ENCODE measurements at regions not wholly inside any gene's neighbourhood (a gene's known extent, or its start where the extent isn't known, plus 50 kb on each side); places are given as distances from the start of the nearest gene placed in this dataset.

DNA sequence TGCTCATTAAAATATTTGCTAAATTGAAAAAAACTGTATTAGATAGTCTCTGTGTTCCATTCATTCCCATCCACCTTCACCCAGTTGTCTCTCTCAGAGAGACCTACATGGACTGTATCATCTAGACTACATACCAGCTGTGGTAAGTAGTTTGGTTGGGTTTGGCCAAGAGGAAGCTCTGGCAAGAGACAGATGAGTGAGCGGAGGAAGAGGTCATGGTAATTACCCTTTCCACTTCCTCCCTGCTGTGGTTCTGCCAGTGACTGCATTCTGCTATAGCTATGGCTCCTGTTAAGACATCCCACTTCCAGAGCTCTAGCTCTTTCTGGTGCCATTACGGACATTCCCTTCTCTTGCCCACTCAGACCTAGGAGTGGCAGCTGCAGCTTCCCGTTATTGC lies 239.0 kb upstream of the MID1 start:
- intact Hi-C loops (cut with micrococcal nuclease) = no loop called here
- ATAC-seq (no peak), DNase-seq (no peak)

- intact Hi-C loops (cut with micrococcal nuclease) = no loop called here
- ATAC-seq = no peak
- DNase-seq = no peak
Observed at GRCh38 chrX:10875995-10876394, 235.1 kb upstream of the HCCS start.

GRCh38 chrX:10882484-10882883 lies 228.6 kb upstream of the HCCS start:
- intact Hi-C loops (cut with micrococcal nuclease) = no loop called here
- DNase-seq (no peak), ATAC-seq (no peak)

DNA sequence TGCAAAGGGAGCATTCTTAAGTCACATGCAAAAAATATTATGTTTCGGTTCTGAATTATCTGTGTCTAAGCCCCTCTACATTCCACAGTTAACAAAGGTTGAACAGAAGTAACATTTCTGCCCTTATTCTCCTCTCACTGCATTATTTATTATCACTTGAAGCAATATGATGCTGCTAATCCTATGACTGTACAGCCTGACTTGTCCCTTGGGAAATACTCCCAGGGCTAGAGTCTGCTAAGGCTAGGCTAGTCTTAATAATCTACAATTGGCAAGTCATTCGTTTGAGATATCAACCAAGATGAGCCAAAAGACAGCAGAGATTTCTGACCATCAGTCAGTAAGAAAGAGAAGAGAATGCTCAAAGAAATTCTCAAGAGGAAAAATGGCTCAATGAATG lies 226.9 kb upstream of the HCCS start:
- DNase-seq (no peak), ATAC-seq (no peak)
- intact Hi-C loops (cut with micrococcal nuclease) = no loop called here

DNA sequence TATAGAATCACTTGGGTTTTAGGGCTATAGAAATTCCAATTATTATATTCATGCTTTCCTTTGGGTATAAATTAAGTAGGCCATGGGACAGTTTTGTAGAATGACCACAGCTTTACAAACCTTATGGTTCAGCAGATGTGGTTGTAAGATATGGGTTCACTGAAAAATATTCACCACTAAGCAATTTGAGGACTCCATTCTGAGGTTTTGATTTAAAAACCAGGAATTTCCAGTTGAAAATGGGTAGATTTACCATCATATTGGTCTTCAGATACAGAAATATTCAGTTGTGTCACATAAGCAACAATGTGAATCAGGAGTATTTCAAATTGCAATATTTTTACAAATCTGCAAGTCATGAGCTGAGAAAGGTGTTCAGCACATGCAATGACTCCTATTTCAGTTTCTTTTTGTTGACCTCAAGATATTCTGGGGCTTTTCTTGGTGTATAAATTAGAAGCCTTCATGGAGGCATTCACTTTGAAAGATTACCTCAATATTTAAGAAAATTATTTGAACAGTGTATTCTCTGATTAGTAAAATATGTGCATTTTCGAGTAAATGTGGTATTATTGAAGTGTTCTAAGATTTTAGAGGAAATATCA lies 218.4 kb upstream of the HCCS start:
- no peak for ATAC-seq
- no peak for DNase-seq
- intact Hi-C loops (cut with micrococcal nuclease) = no loop called here

- intact Hi-C loops (cut with micrococcal nuclease) = no loop called here
- ATAC-seq (no peak), DNase-seq (no peak)
Observed at GRCh38 chrX:10893366-10893765, 217.8 kb upstream of the HCCS start.

- intact Hi-C loops (cut with micrococcal nuclease) = no loop called here
- ATAC-seq = no peak
- no peak for DNase-seq
Observed at GRCh38 chrX:10893976-10894375, 217.2 kb upstream of the HCCS start.

GRCh38 chrX:10897768-10898167 lies 213.4 kb upstream of the HCCS start:
- ATAC-seq (no peak), DNase-seq (no peak)
- intact Hi-C loops (cut with micrococcal nuclease) = no loop called here

- intact Hi-C loops (cut with micrococcal nuclease) = no loop called here
- DNase-seq (no peak), ATAC-seq (no peak)
Observed at GRCh38 chrX:10900585-10901289, 210.4 kb upstream of the HCCS start.

DNA sequence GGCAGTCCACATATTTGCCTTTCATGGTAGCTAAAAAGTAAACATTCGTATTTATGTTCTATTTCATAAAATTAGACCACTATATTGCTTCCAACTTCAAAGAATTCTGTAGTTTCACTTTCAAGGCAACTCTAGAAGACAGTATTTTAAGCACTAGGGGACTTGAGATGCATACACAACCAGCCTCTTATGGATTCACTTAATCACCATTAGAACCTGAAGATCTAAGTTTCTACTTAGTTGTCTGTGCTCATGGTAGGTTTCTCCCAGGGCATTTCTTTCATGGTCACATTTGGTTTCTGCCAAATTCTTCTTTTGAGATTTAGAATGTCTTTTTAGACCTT lies 209.9 kb upstream of the HCCS start:
- DNase-seq = no peak
- no peak for ATAC-seq
- intact Hi-C loops (cut with micrococcal nuclease) = no loop called here

DNA sequence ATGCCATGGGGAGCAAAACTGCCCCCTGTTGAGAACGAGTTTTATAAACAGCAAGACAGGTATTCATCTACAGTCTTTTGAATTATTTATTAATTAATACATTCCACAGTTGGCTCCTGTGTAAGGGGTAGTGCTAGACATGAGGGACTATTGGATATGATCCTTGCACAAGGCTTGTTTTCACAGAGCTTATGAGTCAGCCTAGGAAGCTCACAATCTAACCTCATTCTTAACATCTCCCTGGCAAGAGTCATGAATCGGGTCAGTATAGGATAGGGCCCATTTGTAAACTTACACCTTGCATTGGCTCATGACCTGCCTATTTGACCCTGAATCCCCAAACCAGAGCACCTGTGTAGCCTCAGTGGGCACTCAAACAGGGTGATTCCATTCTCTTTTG lies 209.1 kb upstream of the HCCS start:
- no peak for DNase-seq
- ATAC-seq = no peak
- intact Hi-C loops (cut with micrococcal nuclease) = no loop called here

DNA sequence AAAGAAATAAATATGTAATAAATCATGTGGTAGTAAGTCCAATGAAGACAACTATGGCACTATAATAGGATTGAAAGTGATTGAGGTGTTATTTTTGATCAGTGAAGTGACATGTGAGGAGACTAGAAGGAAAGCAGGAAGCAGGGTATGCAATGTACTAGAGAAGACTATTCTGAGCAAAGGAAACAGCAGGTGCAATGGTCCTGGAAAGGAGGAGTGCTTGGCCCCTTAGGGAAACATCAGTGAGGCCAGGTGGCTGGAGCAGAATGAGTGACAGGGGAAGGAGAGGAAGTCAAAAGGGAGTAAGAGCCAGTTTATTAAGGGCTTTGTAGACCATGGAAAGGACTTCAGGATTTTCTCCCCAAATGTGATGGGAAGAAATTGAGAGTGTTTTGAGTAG lies 207.6 kb upstream of the HCCS start:
- intact Hi-C loops (cut with micrococcal nuclease) = no loop called here
- no peak for DNase-seq
- ATAC-seq = no peak

GRCh38 chrX:10904220-10904619 lies 206.9 kb upstream of the HCCS start:
- intact Hi-C loops (cut with micrococcal nuclease) = no loop called here
- DNase-seq (no peak), ATAC-seq (no peak)

GRCh38 chrX:10906866-10907265 lies 204.3 kb upstream of the HCCS start:
- DNase-seq = no peak
- no peak for ATAC-seq
- intact Hi-C loops (cut with micrococcal nuclease) = no loop called here

GRCh38 chrX:10922159-10922558 lies 189.0 kb upstream of the HCCS start:
- no peak for DNase-seq
- intact Hi-C loops (cut with micrococcal nuclease) = no loop called here
- no peak for ATAC-seq

DNA sequence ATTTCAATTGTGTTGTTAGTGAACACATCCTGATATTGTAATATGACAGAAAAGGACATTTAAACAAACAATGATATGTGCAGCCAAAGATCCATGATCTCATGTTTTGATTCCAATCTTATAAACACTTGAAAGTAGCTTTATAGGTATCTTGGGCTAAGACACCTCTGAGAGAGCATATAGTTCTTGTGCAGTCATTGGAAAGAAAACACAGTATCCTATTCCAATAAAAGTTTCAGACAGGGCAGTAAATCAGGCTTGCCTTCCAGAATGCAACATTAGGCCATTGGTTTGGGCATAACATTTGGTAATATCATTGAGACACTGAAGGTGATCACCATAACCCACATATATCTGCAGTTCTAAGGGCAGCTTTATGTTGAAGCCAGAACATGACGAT lies 188.3 kb upstream of the HCCS start:
- intact Hi-C loops (cut with micrococcal nuclease) = no loop called here
- ATAC-seq (no peak), DNase-seq (no peak)

DNA sequence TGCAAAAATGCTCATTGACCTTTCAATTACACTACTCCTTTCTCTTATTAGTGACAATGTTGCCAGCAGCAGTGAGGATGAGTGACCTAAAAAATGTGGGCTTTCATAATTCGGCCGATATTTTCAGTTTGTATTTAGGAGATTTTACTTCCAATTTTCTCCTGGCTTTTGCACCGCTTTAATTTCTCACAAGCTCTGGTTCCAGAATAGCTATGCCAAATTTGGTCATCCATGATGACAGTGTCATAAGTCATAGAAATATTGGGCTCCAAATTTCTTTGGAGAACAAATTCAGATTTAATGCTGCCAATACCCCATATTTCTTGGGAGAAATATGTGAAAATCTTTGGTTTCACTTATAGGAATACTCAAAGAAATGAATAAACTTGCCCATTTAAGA lies 187.7 kb upstream of the HCCS start:
- no peak for ATAC-seq
- intact Hi-C loops (cut with micrococcal nuclease) = no loop called here
- DNase-seq = no peak

DNA sequence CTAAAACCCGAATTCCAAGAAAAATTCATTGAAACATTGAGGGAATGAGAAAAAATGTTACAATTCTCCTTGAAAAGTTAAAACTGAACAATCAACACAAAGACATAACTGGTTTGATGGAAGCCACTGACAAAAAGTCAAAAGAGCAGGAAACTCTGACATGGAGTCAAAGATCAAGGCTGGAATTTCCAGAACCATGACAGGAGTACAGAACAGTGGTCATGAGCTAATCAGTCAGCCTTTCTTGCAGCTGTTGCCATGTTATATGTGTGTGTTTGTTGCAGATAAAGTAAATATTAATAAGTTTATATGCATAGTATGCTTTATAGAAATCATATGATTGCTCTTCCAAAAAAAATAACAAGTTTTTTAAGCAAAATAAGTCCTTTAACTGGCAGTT lies 184.7 kb upstream of the HCCS start:
- DNase-seq (no peak), ATAC-seq (no peak)
- intact Hi-C loops (cut with micrococcal nuclease) = no loop called here

- intact Hi-C loops (cut with micrococcal nuclease) = no loop called here
- ATAC-seq (no peak), DNase-seq (no peak)
Observed at GRCh38 chrX:10926891-10927290, 184.2 kb upstream of the HCCS start.

DNA sequence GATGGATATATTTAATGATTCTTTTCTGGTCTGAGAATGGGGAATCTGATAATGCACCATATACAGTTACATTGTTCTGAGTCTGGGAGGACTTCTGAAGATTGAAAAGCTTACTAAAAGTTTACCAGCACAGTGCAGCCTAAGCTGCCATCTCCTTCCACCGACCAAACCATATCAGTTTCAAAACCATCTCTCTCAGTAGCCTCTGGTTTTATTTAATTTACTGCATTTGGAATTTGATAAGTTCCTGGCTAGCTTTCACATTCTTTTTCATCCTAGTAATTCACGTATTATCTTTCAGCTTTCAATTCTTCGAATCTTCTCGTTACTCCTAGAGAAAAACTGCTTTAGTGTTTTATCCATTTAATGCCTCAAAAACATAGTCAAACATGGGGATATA lies 181.4 kb upstream of the HCCS start:
- ATAC-seq (no peak), DNase-seq (no peak)
- intact Hi-C loops (cut with micrococcal nuclease) = no loop called here

DNA sequence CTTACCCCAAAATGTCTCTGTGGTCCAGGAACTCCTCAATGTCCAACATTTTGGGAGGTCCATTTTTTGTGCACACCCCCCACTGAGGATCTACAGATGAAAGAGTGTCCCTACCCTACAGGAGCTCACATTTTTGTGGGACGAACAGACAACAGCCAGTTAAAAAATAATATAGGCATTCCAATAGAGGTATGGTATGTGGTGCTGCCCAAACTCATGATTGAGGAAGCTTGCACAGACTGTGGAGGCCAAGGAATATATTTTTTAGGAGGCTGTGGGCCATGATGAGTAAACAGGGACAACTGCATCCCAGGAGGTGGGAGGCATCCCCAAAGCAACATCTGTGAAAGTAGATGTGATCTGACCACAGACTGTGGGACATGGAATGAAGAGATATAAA lies 181.0 kb upstream of the HCCS start:
- DNase-seq = no peak
- no peak for ATAC-seq
- intact Hi-C loops (cut with micrococcal nuclease) = no loop called here

- DNase-seq = no peak
- ATAC-seq = no peak
Observed at GRCh38 chrX:10931976-10932375, 179.2 kb upstream of the HCCS start.

More at GRCh38 chrX:10931976-10932375, 179.2 kb upstream of the HCCS start:
- intact Hi-C loops (cut with micrococcal nuclease) = no loop called here
